ENCODE measurements at regions not wholly inside any gene's neighbourhood (a gene's known extent, or its start where the extent isn't known, plus 50 kb on each side); places are given as distances from the start of the nearest gene placed in this dataset.

- H3K36me3 ChIP-seq (ENCODE audit: insufficient read depth, low read length) = no peaks in the 10 kb centered on the region
These were observed 92.4 kb downstream of the RTL6 start for GRCh38 chr22:44405661-44406060.

GRCh38 chr22:44404341-44405020 is 91.7 kb upstream of the SHISAL1 start:
- Histone ChIP-seq H3K4me1 (ENCODE audit: control insufficient read depth, insufficient read depth, low read length) (no peaks in the 10 kb centered on the region), H3K36me3 (ENCODE audit: insufficient read depth, low read length) (no peaks in the 10 kb centered on the region), H3K9ac (ENCODE audit: low read depth, low read length) (no peak overlapping the region), H3K4me3 (ENCODE audit: low read length) (no peak overlapping the region), H3K27me3 (ENCODE audit: control insufficient read depth, insufficient read depth, low read length) (peaks cover 56% of the 10 kb centered on the region), H3K9me3 (replicated peaks; ENCODE audit: low read length) (no peaks in the 10 kb centered on the region), H3K4me2 (ENCODE audit: low read length) (no peak overlapping the region)

More at GRCh38 chr22:44405661-44406060, 92.4 kb downstream of the RTL6 start:
- Histone ChIP-seq H3K9me3 (replicated peaks; ENCODE audit: low read length) (no peaks in the 10 kb centered on the region), H3K4me3 (ENCODE audit: low read length) (no peak overlapping the region), H3K9ac (ENCODE audit: low read depth, low read length) (no peak overlapping the region), H3K4me1 (ENCODE audit: control insufficient read depth, insufficient read depth, low read length) (no peaks in the 10 kb centered on the region), H3K27me3 (ENCODE audit: control insufficient read depth, insufficient read depth, low read length) (peaks cover 57% of the 10 kb centered on the region), H3K4me2 (ENCODE audit: low read length) (no peak overlapping the region)

- H3K9me3 ChIP-seq (replicated peaks; ENCODE audit: low read length) = no peaks in the 10 kb centered on the region
- H3K36me3 ChIP-seq (ENCODE audit: insufficient read depth, low read length) = no peaks in the 10 kb centered on the region
- H3K27me3 ChIP-seq (ENCODE audit: control insufficient read depth, insufficient read depth, low read length) = peaks cover 52% of the 10 kb centered on the region
- H3K4me3 ChIP-seq (ENCODE audit: low read length) = no peak overlapping the region
- no peak overlapping the region for H3K4me2 ChIP-seq (ENCODE audit: low read length)
- H3K9ac ChIP-seq (ENCODE audit: low read depth, low read length) = no peak overlapping the region
- no peaks in the 10 kb centered on the region for H3K4me1 ChIP-seq (ENCODE audit: control insufficient read depth, insufficient read depth, low read length)
These were observed 91.0 kb upstream of the SHISAL1 start for GRCh38 chr22:44403602-44404329.

GRCh38 chr22:44403166-44403565 is 90.4 kb upstream of the SHISAL1 start:
- H3K4me1 ChIP-seq (ENCODE audit: control insufficient read depth, insufficient read depth, low read length) = no peaks in the 10 kb centered on the region
- H3K4me3 ChIP-seq (ENCODE audit: low read length) = no peak overlapping the region
- H3K4me2 ChIP-seq (ENCODE audit: low read length) = no peak overlapping the region
- no peaks in the 10 kb centered on the region for H3K9me3 ChIP-seq (replicated peaks; ENCODE audit: low read length)
- no peak overlapping the region for H3K9ac ChIP-seq (ENCODE audit: low read depth, low read length)
- H3K36me3 ChIP-seq (ENCODE audit: insufficient read depth, low read length) = no peaks in the 10 kb centered on the region
- H3K27me3 ChIP-seq (ENCODE audit: control insufficient read depth, insufficient read depth, low read length) = peaks cover 48% of the 10 kb centered on the region

- no peak overlapping the region for H3K4me2 ChIP-seq (ENCODE audit: low read length)
- no peaks in the 10 kb centered on the region for H3K4me1 ChIP-seq (ENCODE audit: control insufficient read depth, insufficient read depth, low read length)
- H3K4me3 ChIP-seq (ENCODE audit: low read length) = no peak overlapping the region
- no peaks in the 10 kb centered on the region for H3K36me3 ChIP-seq (ENCODE audit: insufficient read depth, low read length)
- peaks cover 50% of the 10 kb centered on the region for H3K27me3 ChIP-seq (ENCODE audit: control insufficient read depth, insufficient read depth, low read length)
- H3K9me3 ChIP-seq (replicated peaks; ENCODE audit: low read length) = no peaks in the 10 kb centered on the region
- H3K9ac ChIP-seq (ENCODE audit: low read depth, low read length) = no peak overlapping the region
These were observed 89.7 kb upstream of the SHISAL1 start for GRCh38 chr22:44402196-44403111.

GRCh38 chr22:44401783-44402110 is 89.0 kb upstream of the SHISAL1 start:
- Histone ChIP-seq H3K4me3 (ENCODE audit: low read length) (no peak overlapping the region), H3K36me3 (ENCODE audit: insufficient read depth, low read length) (no peaks in the 10 kb centered on the region), H3K4me1 (ENCODE audit: control insufficient read depth, insufficient read depth, low read length) (no peaks in the 10 kb centered on the region), H3K9me3 (replicated peaks; ENCODE audit: low read length) (no peaks in the 10 kb centered on the region), H3K27me3 (ENCODE audit: control insufficient read depth, insufficient read depth, low read length) (peaks cover 52% of the 10 kb centered on the region), H3K9ac (ENCODE audit: low read depth, low read length) (no peak overlapping the region), H3K4me2 (ENCODE audit: low read length) (no peak overlapping the region)

GRCh38 chr22:44400763-44401060 is 88.0 kb upstream of the SHISAL1 start:
- Histone ChIP-seq H3K9ac (ENCODE audit: low read depth, low read length) (no peak overlapping the region), H3K4me3 (ENCODE audit: low read length) (no peak overlapping the region), H3K4me1 (ENCODE audit: control insufficient read depth, insufficient read depth, low read length) (no peaks in the 10 kb centered on the region), H3K36me3 (ENCODE audit: insufficient read depth, low read length) (no peaks in the 10 kb centered on the region), H3K27me3 (ENCODE audit: control insufficient read depth, insufficient read depth, low read length) (peaks cover 51% of the 10 kb centered on the region), H3K4me2 (ENCODE audit: low read length) (no peak overlapping the region), H3K9me3 (replicated peaks; ENCODE audit: low read length) (no peaks in the 10 kb centered on the region)

GRCh38 chr22:44399906-44400762 is 87.4 kb upstream of the SHISAL1 start:
- Histone ChIP-seq H3K9ac (ENCODE audit: low read depth, low read length) (no peak overlapping the region), H3K4me1 (ENCODE audit: control insufficient read depth, insufficient read depth, low read length) (no peaks in the 10 kb centered on the region), H3K9me3 (replicated peaks; ENCODE audit: low read length) (no peaks in the 10 kb centered on the region), H3K36me3 (ENCODE audit: insufficient read depth, low read length) (no peaks in the 10 kb centered on the region), H3K4me3 (ENCODE audit: low read length) (no peak overlapping the region), H3K4me2 (ENCODE audit: low read length) (no peak overlapping the region), H3K27me3 (ENCODE audit: control insufficient read depth, insufficient read depth, low read length) (peaks cover 56% of the 10 kb centered on the region)

- Histone ChIP-seq H3K4me1 (ENCODE audit: control insufficient read depth, insufficient read depth, low read length) (no peaks in the 10 kb centered on the region), H3K36me3 (ENCODE audit: insufficient read depth, low read length) (no peaks in the 10 kb centered on the region), H3K4me3 (ENCODE audit: low read length) (no peak overlapping the region), H3K4me2 (ENCODE audit: low read length) (no peak overlapping the region), H3K9ac (ENCODE audit: low read depth, low read length) (no peak overlapping the region), H3K9me3 (replicated peaks; ENCODE audit: low read length) (no peaks in the 10 kb centered on the region), H3K27me3 (ENCODE audit: control insufficient read depth, insufficient read depth, low read length) (peaks cover 56% of the 10 kb centered on the region)
These were observed 86.4 kb upstream of the SHISAL1 start for GRCh38 chr22:44398856-44399837.
